CD4-positive, alpha-beta T cell (primary cell): ENCODE measurements at regions not wholly inside any gene's neighbourhood (a gene's known extent, or its start where the extent isn't known, plus 50 kb on each side); places are given as distances from the start of the nearest gene placed in this dataset.

ENCODE experiments used
- ATAC-seq: fragments of 200-7000 bp; cut with Tn5 transposase; one replicate; pipeline ENCODE4 v1.10.0; 2022; ENCODE audit warnings: mild to moderate bottlenecking; ENCODE audit not compliant: poor library complexity
- CTCF ChIA-PET: fragments of 350-600 bp; sonication (Branson Sonifier 250); formaldehyde crosslinking; loops from one replicate; lab custom pipeline; 2021; ENCODE audit warnings: antibody characterized with exemption, inconsistent platforms; lab: Charles Lee
- POLR2A ChIA-PET: fragments of 350-600 bp; sonication (Branson Sonifier 250); formaldehyde crosslinking; loops from one replicate; lab custom pipeline; 2021; ENCODE audit warnings: antibody characterized with exemption, inconsistent platforms; lab: Charles Lee
- DNase-seq, 14 experiments: peaks; one replicate each; pipeline ENCODE4 v3.0.0-alpha.2; 2013 to 2020; ENCODE audit warnings: mixed read lengths in 2 of 14
- H3K27ac ChIP-seq, 2 donors: one replicate each; pipeline versions ENCODE4 v1.5.1 to v1.7.0; 2013; ENCODE audit warnings: low read length in 2 of 2, low read depth in 1 of 2, mild to moderate bottlenecking in 1 of 2
- H3K27me3 ChIP-seq, 2 experiments: 1 replicate in 1 of 2; 2 replicates in 1 of 2; pipeline versions ENCODE4 v1.6.1 to v1.7.0; 2013; ENCODE audit warnings: low read length in 2 of 2, control low read depth in 1 of 2, mild to moderate bottlenecking in 1 of 2, moderate library complexity in 1 of 2; ENCODE audit not compliant: insufficient read depth in 2 of 2, control insufficient read depth in 1 of 2
- H3K36me3 ChIP-seq: one replicate; pipeline ENCODE4 v1.6.1; 2013; ENCODE audit warnings: low read length, control low read depth; ENCODE audit not compliant: insufficient read depth
- H3K4me1 ChIP-seq: one replicate; pipeline ENCODE4 v1.6.1; 2013; ENCODE audit warnings: low read length, control low read depth; ENCODE audit not compliant: insufficient read depth
- H3K4me3 ChIP-seq: one replicate; pipeline ENCODE4 v1.5.1; 2013; ENCODE audit warnings: mild to moderate bottlenecking, low read length, moderate library complexity
- H3K9me3 ChIP-seq, 2 experiments: 1 replicate in 1 of 2; 2 replicates in 1 of 2; pipeline versions ENCODE4 v1.6.1 to v1.7.0; 2013; ENCODE audit warnings: low read length in 2 of 2, mild to moderate bottlenecking in 2 of 2, control low read depth in 1 of 2, moderate library complexity in 1 of 2; ENCODE audit not compliant: control insufficient read depth in 1 of 2, insufficient read depth in 1 of 2
- H3K27ac Mint-ChIP-seq: one replicate; pipeline ENCODE4 v1.8.0; 2020; ENCODE audit warnings: mixed read lengths
- H3K27me3 Mint-ChIP-seq: one replicate; pipeline ENCODE4 v1.8.0; 2021; ENCODE audit warnings: mixed read lengths
- H3K36me3 Mint-ChIP-seq: one replicate; pipeline ENCODE4 v1.8.0; 2021; ENCODE audit warnings: low read depth, mixed read lengths
- H3K4me1 Mint-ChIP-seq: one replicate; pipeline ENCODE4 v1.8.0; 2021; ENCODE audit warnings: low read depth, mixed read lengths
- H3K4me3 Mint-ChIP-seq: one replicate; pipeline ENCODE4 v1.8.0; 2020; ENCODE audit warnings: mild to moderate bottlenecking, mixed read lengths
- H3K9me3 Mint-ChIP-seq: one replicate; pipeline ENCODE4 v1.8.0; 2020; ENCODE audit warnings: mixed read lengths
- intact Hi-C, 2 experiments: fragments of 100-400 bp; cut with DNase I in 1 of 2; cut with micrococcal nuclease in 1 of 2; formaldehyde crosslinking; loops; one replicate each; pipeline versions ENCODE4 v1.15.1 to v1.9.0; 2023 to 2025; cut with DNase I, micrococcal nuclease
- TF ChIP-seq, protein P1 (sequence below): fragments of 200-600 bp; IDR thresholded peaks from one replicate; pipeline ENCODE4 v1.8.0; 2022; ENCODE audit warnings: antibody characterized with exemption, mild to moderate bottlenecking

DNA sequence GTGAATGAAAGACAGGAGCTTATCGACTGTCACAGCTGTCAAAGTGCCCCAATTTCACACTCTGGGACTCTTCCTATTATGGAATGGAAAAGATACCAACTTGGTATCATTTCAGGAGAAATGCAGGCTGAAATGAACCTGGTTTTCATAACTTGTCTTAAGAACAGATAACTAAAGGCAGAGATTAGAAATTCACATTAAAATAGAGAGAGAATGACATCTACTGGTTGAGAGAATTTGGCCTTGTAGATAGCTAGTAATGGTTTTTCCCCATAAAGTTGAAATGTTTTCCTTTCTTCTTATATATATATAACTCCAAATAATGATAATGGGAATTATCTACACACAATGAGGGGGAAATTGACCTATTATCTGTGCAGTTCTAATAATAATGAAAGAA is 600.2 kb upstream of the CCNG1 start:
- H3K9me3 ChIP-seq = peaks cover 0 to 8% of the 10 kb centered on the region in 2 experiments
- Mint-ChIP-seq H3K4me3 (no peak overlapping the region), H3K27me3 (no peaks in the 10 kb centered on the region), H3K9me3 (peaks cover 10% of the 10 kb centered on the region), H3K27ac (no peak overlapping the region), H3K36me3 (no peaks in the 10 kb centered on the region), H3K4me1 (no peaks in the 10 kb centered on the region)
- intact Hi-C loops = no loop called here
- ATAC-seq (no peak), DNase-seq (no peak)
- CTCF ChIA-PET = no interaction called here
- no peak overlapping the region for H3K27ac ChIP-seq
- TF ChIP-seq, protein P1, sequence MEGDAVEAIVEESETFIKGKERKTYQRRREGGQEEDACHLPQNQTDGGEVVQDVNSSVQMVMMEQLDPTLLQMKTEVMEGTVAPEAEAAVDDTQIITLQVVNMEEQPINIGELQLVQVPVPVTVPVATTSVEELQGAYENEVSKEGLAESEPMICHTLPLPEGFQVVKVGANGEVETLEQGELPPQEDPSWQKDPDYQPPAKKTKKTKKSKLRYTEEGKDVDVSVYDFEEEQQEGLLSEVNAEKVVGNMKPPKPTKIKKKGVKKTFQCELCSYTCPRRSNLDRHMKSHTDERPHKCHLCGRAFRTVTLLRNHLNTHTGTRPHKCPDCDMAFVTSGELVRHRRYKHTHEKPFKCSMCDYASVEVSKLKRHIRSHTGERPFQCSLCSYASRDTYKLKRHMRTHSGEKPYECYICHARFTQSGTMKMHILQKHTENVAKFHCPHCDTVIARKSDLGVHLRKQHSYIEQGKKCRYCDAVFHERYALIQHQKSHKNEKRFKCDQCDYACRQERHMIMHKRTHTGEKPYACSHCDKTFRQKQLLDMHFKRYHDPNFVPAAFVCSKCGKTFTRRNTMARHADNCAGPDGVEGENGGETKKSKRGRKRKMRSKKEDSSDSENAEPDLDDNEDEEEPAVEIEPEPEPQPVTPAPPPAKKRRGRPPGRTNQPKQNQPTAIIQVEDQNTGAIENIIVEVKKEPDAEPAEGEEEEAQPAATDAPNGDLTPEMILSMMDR = no peak
- no peaks in the 10 kb centered on the region for H3K27me3 ChIP-seq
- POLR2A ChIA-PET = no interaction called here
- no peaks in the 10 kb centered on the region for H3K4me1 ChIP-seq
- no peaks in the 10 kb centered on the region for H3K36me3 ChIP-seq
- H3K4me3 ChIP-seq = no peak overlapping the region

DNA sequence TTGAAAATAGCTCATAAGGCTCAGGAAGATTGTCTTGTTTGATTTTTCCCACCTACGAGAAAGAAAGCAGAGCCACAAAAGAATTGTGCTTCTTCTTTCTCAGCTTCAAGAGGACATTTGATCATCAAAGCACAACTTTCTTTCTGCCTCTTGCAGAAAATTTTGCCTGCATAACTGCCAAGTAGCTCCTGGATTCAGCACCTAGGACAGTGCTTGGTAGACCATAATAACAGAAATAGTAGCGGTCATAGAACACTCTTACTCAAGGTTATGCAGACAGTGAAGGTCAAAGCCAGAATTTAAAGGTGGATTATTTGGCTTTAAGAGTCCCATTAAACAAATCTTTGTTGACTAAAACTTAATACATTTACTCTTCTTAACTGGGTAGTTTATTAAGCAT is 594.7 kb upstream of the CCNG1 start:
- H3K4me3 ChIP-seq = no peak overlapping the region
- H3K9me3 ChIP-seq = peaks cover 0 to 5% of the 10 kb centered on the region in 2 experiments
- TF ChIP-seq, protein P1 = no peak
- no peaks in the 10 kb centered on the region for H3K4me1 Mint-ChIP-seq
- CTCF ChIA-PET = no interaction called here
- no peak overlapping the region for H3K27ac ChIP-seq
- H3K27me3 ChIP-seq = no peaks in the 10 kb centered on the region
- POLR2A ChIA-PET = no interaction called here
- H3K4me3 Mint-ChIP-seq = no peak overlapping the region
- H3K36me3 Mint-ChIP-seq = no peaks in the 10 kb centered on the region
- intact Hi-C loops = no loop called here
- no peaks in the 10 kb centered on the region for H3K27me3 Mint-ChIP-seq
- no peaks in the 10 kb centered on the region for H3K4me1 ChIP-seq
- DNase-seq (no peak), ATAC-seq (no peak)
- no peak overlapping the region for H3K27ac Mint-ChIP-seq
- no peaks in the 10 kb centered on the region for H3K36me3 ChIP-seq
- H3K9me3 Mint-ChIP-seq = peaks cover 12% of the 10 kb centered on the region

DNA sequence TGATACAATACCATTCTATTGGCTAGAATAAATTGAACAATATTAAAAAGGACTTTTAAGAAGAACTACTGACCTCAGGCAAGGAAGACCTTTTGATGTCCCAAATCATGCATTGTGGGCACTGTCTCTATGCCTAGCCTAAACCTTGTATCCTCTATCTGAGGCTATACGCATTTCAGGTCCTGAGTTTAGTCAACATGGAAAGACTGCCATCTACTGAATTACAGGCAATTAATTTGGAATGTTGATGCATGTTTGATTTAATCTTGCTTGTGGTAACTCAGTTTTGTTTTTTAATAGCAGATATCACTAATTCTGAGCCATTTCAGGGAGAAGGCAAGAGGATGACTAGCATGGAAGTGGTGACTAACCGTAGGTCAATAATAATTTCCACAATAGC is 585.3 kb upstream of the CCNG1 start:
- TF ChIP-seq, protein P1 = no peak
- DNase-seq (no peak), ATAC-seq (no peak)
- Histone ChIP-seq H3K4me1 (no peaks in the 10 kb centered on the region), H3K27ac (no peak overlapping the region), H3K9me3 (no peaks in the 10 kb centered on the region), H3K4me3 (no peak overlapping the region), H3K36me3 (no peaks in the 10 kb centered on the region), H3K27me3 (no peaks in the 10 kb centered on the region)
- H3K4me1 Mint-ChIP-seq = no peaks in the 10 kb centered on the region
- no peak overlapping the region for H3K27ac Mint-ChIP-seq
- no peaks in the 10 kb centered on the region for H3K27me3 Mint-ChIP-seq
- peaks cover 17% of the 10 kb centered on the region for H3K9me3 Mint-ChIP-seq
- no peak overlapping the region for H3K4me3 Mint-ChIP-seq
- intact Hi-C loops = no loop called here
- H3K36me3 Mint-ChIP-seq = no peaks in the 10 kb centered on the region
- CTCF ChIA-PET = no interaction called here
- POLR2A ChIA-PET = no interaction called here
